ENCODE measurements at regions not wholly inside any gene's neighbourhood (a gene's known extent, or its start where the extent isn't known, plus 50 kb on each side); places are given as distances from the start of the nearest gene placed in this dataset.

DNA sequence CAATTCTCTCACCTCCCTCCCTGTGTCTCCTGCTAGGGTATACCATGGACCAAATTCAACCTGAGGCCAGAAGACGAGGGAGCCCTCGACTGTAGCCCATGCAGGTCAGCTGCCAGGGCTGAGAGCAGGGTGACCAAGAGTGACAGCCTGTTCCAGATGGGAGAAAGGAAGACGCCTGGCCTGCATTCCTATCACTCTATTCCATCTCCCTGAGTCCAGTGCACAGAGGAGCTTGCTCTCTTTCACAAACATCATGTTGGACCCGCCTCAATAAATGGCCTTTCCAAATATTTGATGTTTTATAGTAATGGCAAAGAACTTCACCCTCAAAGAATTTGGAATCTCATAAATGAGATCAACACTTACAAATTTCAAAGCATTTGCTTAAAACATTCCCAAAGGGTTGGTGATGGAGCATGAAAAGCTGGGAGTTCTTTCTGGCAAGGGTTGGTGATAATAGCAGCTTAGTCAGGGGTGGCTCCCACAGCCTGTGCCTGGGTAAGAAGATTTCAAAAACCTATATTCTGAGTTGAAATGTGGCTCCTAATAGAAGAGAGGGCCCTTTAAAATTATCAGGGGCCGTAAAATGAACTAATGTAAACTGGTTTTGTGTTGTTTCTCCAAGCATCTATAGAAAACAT lies 393.1 kb downstream of the EFNA5 start:
- no peak overlapping the region for H3K4me3 ChIP-seq (ENCODE audit: low read depth, low read length)
- TF ChIP-seq, protein P1, sequence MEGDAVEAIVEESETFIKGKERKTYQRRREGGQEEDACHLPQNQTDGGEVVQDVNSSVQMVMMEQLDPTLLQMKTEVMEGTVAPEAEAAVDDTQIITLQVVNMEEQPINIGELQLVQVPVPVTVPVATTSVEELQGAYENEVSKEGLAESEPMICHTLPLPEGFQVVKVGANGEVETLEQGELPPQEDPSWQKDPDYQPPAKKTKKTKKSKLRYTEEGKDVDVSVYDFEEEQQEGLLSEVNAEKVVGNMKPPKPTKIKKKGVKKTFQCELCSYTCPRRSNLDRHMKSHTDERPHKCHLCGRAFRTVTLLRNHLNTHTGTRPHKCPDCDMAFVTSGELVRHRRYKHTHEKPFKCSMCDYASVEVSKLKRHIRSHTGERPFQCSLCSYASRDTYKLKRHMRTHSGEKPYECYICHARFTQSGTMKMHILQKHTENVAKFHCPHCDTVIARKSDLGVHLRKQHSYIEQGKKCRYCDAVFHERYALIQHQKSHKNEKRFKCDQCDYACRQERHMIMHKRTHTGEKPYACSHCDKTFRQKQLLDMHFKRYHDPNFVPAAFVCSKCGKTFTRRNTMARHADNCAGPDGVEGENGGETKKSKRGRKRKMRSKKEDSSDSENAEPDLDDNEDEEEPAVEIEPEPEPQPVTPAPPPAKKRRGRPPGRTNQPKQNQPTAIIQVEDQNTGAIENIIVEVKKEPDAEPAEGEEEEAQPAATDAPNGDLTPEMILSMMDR (conservative IDR thresholded peaks at IDR 0.05; ENCODE audit: low read depth, low read length), result no peak
- no peak for DNase-seq (ENCODE audit: low read depth)

DNA sequence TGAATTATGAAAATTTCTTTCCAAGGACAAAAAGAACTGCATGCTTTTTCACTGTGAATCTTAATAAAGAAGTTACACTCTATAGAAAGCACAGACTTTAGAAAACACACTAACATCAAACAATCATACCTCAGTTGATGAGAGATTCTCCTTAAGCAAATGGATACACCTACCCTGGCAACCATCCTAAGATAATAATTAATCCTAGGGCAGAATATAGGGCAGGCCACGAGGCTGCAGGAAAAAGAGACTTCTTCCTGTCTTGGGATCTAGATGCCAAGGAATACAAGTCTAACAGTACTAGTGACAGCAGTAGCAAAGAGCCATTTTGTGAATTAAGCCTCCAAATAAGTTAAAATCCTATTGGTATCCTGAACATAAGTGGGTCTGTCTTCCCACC lies 395.4 kb downstream of the EFNA5 start:
- DNase-seq (ENCODE audit: low read depth), result no peak
- H3K4me3 ChIP-seq (ENCODE audit: low read depth, low read length), result no peak overlapping the region
- TF ChIP-seq, protein P1 (conservative IDR thresholded peaks at IDR 0.05; ENCODE audit: low read depth, low read length), result no peak

DNA sequence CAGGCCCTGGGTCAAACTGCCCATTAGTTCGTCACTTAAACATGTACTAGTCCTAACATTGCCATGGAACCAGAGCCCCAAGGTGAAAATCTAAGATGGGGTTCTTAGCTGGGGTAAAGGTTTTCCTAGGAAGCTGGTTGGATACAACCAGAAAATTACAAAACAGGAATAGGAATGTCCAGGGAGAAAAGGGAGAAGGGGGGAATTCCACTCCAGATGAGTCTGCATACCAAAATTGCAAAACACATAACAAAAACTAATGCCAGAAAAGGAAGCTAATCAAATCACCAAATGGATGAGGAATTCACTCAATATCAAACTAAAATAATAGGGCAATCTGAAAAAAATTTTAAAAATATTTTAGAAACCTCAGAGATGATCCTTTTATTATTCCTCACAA lies 396.2 kb downstream of the EFNA5 start:
- no peak for DNase-seq (ENCODE audit: low read depth)
- TF ChIP-seq, protein P1 (conservative IDR thresholded peaks at IDR 0.05; ENCODE audit: low read depth, low read length), result no peak
- no peak overlapping the region for H3K4me3 ChIP-seq (ENCODE audit: low read depth, low read length)

DNA sequence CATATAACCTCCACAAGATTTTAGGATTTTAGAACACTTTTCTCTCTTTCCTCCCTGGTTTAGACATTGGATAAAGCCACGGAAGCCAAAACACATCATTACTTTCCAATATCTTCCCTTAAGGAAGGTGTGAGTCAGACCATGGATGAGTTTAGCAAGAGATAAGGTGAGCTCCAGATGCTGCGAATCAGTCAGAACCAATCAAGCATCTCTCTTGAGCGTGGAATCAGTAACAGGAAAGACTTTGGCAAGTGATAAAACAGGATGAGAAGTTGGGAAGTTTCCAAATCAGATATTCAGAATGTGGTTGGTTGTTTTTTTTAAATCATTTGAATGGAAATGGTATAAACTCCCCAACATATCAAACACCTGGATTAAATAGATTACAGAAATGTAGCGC lies 397.8 kb downstream of the EFNA5 start:
- no peak for DNase-seq (ENCODE audit: low read depth)
- no peak overlapping the region for H3K4me3 ChIP-seq (ENCODE audit: low read depth, low read length)
- TF ChIP-seq, protein P1 (conservative IDR thresholded peaks at IDR 0.05; ENCODE audit: low read depth, low read length), result no peak

DNA sequence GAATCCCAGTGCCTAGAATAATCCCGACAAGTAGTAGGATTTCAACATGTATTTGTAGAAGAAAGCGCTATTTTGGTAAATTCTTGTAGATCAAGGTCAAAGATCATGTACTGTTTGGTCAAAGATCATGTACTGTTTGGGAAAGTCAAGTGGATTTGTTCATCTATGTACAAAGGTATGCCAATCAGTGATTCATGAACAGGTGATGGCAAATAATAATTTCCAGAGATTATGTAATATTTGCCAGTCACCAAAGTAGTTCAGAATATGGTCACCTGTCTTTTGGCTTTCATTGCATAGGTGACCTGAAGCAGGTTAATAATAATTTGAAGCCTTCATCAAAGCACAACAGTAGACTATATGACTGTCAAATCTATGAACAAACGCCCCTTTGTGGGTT lies 398.2 kb downstream of the EFNA5 start:
- no peak overlapping the region for H3K4me3 ChIP-seq (ENCODE audit: low read depth, low read length)
- TF ChIP-seq, protein P1 (conservative IDR thresholded peaks at IDR 0.05; ENCODE audit: low read depth, low read length), result no peak
- DNase-seq (ENCODE audit: low read depth), result no peak

DNA sequence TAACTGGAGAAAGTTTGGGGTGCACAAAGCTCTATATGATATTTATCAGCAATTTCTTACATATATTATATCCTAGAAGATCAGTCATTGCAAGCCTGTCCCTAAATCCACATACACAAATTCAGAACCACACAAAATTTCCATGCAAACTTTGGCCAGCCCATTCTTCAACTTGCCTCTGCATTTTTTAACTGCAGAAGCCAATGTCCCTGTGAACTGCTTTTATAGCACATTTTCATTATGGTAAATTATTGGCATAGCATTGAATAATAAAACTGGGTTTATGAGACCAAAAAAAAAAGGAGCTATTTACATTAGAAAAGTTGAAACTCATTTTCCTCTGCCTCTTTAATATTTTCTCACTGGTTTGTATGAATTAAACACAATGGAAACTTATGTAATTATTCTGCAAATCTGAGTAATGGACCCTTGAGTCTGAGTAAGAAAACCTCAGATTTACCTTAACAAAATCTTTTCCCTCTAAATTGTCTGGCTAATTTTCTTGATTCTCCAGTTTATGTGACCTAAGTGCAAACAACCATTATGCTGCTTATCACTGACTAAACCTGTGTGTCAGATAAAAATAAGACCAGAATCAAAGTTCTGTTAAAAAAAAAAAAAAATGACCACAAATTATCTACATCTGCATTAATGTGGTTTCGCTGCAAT lies 398.9 kb downstream of the EFNA5 start:
- TF ChIP-seq, protein P1 (conservative IDR thresholded peaks at IDR 0.05; ENCODE audit: low read depth, low read length), result no peak
- no peak for DNase-seq (ENCODE audit: low read depth)
- H3K4me3 ChIP-seq (ENCODE audit: low read depth, low read length), result no peak overlapping the region

DNA sequence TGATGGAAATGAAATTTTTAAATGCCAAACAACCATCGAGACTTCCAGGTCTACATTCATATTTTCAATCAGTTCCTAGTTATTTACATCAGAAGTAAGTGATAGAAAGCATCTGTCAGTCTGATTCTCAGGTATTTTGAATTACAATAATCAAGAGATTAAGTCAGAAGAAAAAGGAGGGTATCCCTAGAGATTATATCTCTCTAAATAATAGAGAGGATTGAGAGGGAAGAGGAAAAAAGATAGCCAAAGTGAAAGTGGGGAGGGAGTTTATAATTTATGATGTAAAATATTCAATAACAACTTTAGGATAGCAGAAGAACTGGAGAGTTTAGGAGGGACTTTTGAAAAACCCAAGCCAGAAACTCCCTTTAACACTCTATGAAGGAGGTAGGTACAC lies 400.2 kb downstream of the EFNA5 start:
- DNase-seq (ENCODE audit: low read depth), result no peak
- TF ChIP-seq, protein P1 (conservative IDR thresholded peaks at IDR 0.05; ENCODE audit: low read depth, low read length), result no peak
- no peak overlapping the region for H3K4me3 ChIP-seq (ENCODE audit: low read depth, low read length)

All from choroid plexus epithelial cell (primary cell).